Inflammatory macrophage (primary cell): ENCODE measurements at regions not wholly inside any gene's neighbourhood (a gene's known extent, or its start where the extent isn't known, plus 50 kb on each side); places are given as distances from the start of the nearest gene placed in this dataset.
"Not testable (repeated sequence)": the region's sequence is repeated elsewhere in the genome, so short reads cannot be mapped to it uniquely, and the experiment has no call there.

Experiments
- DNase-seq, 2 donors: peaks; one replicate each; pipeline ENCODE4 v3.0.0-alpha.2; 2020 to 2022

- DNase-seq, result not testable (repeated sequence)
Observed at GRCh38 chr3:16077146-16077545, 97.3 kb upstream of the GALNT15 start.

GRCh38 chr3:16077681-16078080, 96.8 kb upstream of the GALNT15 start:
- not testable (repeated sequence) for DNase-seq

- no peak for DNase-seq
Observed at GRCh38 chr3:16079519-16079918, 95.0 kb upstream of the GALNT15 start.

- DNase-seq, result no peak
Observed at GRCh38 chr3:16081661-16082060, 92.8 kb upstream of the GALNT15 start.

- DNase-seq, result no peak
Observed at GRCh38 chr3:16084887-16085286, 89.6 kb upstream of the GALNT15 start.

DNA sequence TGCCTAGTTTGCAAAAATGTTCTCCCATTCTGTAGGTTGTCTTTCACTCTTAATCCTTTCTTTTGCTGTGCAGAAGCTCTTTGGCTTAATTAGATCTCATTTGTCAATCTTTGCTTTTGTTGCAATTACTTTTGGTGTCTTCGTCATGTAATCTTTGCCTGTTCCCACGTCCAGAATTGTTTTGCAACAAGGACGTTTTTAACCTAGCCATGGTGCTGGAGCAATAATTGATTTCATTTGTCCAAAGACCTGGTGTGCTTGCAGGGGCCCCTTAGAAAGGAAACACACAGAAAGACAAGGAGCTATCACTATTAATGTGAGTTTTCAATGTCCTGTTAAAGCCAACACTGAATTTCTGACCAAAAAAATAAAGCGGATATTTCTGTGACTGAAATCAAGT, 89.1 kb upstream of the GALNT15 start:
- DNase-seq, result no peak

DNA sequence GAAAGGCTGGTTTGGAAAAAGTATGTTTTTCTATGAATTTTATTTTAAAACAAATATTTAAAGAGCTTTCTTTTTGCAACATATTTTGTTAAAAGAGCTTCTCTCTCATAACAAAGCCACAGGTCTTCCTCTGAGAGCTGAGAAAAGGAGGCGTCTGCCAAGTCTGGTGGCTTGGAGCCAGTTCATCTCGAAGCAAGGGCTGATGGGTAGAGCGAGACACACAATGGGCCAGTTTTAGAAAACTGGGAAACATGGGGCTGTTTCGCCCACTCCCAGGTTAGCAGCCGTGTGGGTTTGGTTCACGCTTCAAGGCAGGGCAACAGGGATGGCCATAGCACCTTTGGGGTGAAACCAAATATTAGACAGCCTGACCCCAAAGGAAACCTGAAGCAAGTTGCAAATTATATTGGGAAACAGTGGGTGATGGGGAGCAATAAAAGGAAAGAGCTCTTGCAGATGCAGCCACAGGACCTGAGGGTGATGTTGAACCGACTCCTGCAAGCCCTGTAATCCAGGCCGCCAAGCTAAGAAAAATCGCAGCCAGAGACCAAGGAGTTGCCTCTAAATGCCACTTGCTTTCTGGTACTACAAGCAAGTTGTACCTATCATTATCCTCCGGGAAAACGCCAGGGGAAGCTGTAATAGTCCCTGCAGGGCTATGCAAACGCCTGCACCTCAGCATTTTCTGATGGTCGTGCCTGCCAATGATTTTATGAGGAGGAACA, 88.4 kb upstream of the GALNT15 start:
- DNase-seq, result no peak

DNA sequence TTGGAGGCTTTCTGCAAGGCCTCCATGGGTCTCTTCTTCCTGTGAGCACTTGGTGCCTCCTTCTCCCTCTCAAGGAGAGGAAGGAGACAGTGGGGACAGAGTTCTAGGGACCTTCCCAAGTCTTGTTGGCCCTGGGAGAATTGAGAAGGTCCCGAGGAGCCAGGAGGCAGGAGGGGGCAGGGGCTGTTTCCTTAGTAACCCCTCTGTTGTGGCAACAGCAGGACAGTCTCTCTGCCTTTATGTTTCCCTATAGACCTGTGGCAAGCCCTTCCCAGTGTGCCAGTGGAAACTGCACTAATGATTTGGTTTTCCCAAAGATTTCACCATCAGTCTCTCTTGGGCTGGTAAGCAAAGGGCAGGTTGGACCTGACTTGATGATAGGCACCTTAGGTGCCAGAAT, 87.8 kb upstream of the GALNT15 start:
- DNase-seq, result no peak

DNA sequence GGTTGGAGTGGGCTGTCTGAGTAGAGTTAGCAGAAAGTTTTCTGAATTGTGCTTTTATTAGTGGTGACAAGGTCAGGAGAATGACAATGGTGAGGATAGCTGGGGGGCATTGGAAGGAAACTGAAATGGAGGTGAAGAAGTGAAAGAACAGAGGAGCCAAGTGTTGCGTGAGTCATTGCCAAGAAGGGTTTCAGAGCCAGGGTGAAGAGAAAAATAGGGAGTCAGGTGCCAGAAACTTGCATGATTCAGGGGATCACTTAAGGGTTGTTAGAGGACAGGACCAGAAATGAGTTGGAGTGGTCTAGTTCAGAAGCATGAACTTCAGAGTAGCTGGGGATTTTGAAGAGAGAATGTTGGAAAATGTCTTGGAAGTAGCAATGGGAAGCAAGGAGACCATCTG, 86.0 kb upstream of the GALNT15 start:
- no peak for DNase-seq

- no peak for DNase-seq
Observed at GRCh38 chr3:16089521-16089920, 85.0 kb upstream of the GALNT15 start.

DNA sequence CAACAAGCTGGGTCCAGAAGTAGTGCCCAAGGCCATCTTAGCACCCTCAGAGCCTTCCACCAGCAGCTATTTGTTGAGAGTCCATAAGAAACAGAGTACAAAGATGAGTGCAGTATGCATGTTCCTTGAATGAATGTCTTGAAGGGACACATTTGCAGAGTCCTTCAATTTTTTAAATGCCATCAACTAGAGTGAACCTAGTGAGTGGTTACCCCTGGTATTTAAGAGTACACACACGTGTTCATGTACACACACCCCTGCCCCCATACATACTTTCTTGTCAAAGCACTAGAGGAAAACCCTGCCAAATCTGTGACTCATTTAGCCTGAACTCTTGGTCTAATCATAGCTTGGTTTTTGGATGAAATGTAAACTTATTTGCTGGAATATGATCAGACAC, 84.5 kb upstream of the GALNT15 start:
- no peak for DNase-seq

- DNase-seq, result no peak
Observed at GRCh38 chr3:16090706-16091105, 83.8 kb upstream of the GALNT15 start.

DNA sequence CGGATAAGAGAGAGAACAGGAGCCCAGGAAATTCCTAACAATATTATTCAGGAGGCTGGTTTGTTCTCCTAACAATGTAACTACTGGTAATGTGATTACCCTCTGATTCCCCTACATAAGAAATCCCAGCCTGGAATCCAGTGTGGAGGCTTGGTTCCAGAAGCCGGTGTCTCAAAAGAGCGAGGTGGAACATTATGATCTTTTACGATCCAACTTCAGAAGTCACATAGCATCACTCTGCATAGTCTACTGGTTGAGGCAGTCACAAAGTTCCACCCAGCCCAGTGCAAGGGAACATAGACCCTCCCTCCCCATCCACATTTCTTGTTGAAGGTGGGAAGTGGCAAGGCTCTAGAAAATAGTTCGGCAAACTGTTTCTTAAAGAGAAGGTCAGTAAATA, 81.6 kb upstream of the GALNT15 start:
- DNase-seq, result no peak

DNA sequence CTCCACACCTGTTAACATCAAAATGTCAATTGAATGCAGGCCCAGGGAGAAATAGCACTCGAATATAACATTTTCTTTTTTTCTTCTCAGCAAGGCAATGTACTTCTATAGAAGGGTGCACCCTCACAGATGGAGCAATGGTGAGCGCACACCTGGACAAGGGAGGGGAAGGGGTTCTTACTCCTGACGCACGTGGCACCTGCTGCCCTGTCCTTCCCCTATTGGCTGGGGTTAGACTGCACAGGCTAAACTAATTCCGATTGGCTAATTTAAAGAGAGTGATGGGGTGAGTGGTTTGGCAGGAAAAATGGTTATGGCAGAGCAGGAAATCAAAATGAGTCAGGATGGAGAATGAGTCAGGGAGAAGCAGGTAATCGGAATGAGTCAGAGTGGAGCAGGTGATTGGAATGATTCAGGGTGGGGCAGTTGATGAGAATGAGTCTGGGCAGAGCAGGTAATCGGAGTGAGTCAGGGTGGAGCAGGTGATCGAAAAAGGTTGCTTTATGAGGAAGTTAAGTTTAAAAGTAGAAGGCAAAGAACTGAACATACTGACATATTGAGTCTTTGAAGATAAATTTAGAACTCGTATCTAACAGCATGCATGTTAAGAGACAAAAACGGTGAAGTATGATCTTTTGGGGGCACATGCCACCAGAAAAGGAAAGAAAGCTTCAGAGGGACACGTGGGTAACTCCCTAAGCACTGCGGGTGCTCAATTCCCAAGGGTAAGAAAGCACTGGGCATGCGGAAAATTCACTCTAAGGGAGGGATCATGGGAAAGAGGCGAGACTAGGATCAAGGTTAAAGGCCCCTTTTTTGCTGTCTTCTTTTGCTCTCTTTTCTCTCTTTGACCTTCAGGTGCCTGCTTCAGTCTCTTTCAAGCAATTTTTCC, 72.9 kb upstream of the GALNT15 start:
- DNase-seq, result no peak

GRCh38 chr3:16102187-16102561, 72.3 kb upstream of the GALNT15 start:
- DNase-seq, result no peak

- no peak for DNase-seq
Observed at GRCh38 chr3:16102905-16103364, 71.5 kb upstream of the GALNT15 start.

DNA sequence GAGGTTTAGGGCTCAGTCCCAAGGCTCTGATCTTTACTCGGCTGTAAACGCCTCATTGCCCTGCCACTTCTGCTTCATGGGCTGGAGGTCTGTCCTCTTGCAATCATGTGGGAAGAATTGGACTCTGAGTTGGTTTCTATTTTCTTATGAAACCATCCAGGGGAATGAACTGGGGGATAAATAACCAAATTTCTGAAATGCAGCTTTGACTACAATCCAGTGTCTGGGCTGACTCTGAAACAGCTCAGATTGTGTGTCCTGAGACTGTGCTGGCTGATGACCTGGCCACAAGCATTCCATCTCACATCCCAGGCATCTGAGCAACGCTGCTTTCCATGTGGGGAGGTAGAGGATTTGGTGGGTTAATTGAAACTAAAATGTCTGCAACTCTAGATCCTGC, 71.0 kb upstream of the GALNT15 start:
- no peak for DNase-seq

DNA sequence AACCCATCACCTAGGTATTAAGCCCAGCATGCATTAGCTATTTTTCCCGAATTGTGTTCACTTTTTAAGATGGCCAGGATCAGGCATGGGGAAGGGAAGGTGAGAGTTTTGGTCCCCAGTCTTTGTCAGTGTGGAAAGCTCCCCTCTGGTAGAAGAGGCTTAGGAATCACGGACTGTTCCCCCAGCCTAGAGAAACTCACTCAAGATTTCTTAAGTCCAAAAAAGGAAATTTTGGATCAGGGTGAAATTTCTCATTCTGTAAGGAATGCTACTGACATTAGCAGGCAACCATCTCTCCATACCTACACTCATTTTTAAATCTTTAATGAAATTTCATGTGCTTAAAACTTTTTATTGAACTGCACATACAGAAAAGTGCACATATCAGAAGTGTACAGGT, 70.3 kb upstream of the GALNT15 start:
- DNase-seq, result no peak

DNA sequence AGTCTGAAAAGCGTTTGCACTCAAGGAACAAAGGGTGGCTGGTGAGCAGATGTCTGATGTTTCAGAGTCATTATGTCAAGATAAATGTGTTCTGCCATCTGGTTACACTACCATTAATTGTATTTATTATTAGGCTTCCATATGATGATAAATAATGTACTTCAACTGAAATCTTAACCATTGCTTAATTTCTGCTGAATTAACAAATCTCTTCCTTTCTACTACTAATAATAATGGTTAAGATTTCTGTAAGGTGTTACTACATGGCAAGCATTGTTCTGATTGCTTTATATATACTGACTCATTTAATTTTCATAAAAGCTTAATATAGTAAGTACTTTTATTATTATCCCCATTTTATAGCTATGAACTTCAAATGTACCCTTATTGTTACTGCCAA, 68.4 kb upstream of the GALNT15 start:
- DNase-seq, result no peak

DNA sequence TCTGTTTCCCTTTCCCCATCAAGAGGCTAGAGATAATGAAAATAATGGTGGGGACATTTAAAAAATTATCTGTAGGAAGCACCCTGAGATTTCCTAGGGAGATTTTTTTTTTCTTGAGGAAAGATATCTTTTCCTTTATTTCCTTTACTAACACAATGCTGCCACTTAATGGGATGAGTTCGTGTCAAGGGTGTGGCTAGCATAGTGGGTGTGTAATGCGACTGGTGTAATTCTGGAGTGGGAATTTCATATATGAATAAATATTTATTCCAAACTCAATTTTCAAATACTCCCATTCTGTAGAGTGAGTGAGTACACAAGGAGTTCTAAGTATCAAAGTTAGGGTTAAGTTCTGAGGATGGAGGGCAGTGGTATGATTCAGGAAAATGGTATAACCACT, 66.1 kb upstream of the GALNT15 start:
- no peak for DNase-seq

DNA sequence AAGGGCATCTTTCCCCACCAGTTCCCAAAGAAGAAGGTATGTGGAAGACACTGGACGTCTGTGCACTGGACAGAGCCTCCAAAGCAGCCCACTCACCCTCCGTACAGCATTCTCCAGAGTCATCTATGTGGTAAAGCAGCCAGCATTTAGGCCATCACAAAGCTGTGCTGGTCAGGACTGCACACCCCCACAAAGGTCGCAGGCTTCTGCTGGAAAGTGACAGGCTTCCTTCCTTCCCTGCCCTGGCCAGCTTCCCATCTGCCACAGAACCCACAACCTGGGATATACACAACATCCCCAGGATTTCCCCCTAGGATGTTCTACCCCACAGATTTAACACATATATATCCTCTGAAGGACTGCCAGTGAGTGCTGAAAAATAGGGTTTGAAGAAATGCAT, 64.6 kb upstream of the GALNT15 start:
- no peak for DNase-seq

- no peak for DNase-seq
Observed at GRCh38 chr3:16112910-16113504, 61.5 kb upstream of the GALNT15 start.

- DNase-seq, result no peak
Observed at GRCh38 chr3:16113704-16114103, 60.8 kb upstream of the GALNT15 start.

DNA sequence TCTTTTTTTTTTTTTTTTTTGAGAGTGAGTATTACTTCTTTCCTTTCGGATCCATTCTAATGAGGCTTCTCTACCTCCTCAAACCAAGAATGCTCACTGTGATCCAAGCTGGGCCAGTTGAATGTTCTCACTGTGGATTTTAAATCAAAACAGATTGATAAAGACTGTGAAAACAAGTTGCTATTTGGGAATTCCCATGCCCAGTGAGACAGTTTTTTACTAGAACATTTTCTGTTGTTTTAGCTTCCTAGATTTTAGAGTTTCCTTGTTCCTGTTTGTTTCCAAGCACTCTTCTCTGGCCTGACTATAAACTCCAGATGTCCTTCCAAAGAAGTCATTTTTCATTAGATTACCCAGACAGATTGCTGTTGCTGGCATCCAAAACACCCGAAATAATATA, 60.1 kb upstream of the GALNT15 start:
- DNase-seq, result no peak
